ENCODE measurements at regions not wholly inside any gene's neighbourhood (a gene's known extent, or its start where the extent isn't known, plus 50 kb on each side); places are given as distances from the start of the nearest gene placed in this dataset.
"Not testable (repeated sequence)": the region's sequence is repeated elsewhere in the genome, so short reads cannot be mapped to it uniquely, and the experiment has no call there.

GRCh38 chr16:60217787-60218186, 1483.7 kb upstream of the GOT2 start:
- Histone ChIP-seq H3K27me3 (ENCODE audit: control insufficient read depth in 1 of 2, insufficient read depth in 2 of 2, low read length in 2 of 2) (no peaks in the 10 kb centered on the region), H3K9ac (ENCODE audit: low read depth in 1 of 2, low read length in 2 of 2) (no peak overlapping the region), H3K27ac (ENCODE audit: low read depth, low read length) (no peak overlapping the region), H3K36me3 (ENCODE audit: control insufficient read depth in 1 of 2, insufficient read depth in 2 of 2, low read length in 2 of 2) (no peaks in the 10 kb centered on the region), H3K4me3 (ENCODE audit: low read depth in 1 of 2, low read length in 2 of 2) (no peak overlapping the region), H3K4me1 (ENCODE audit: control insufficient read depth in 1 of 2, insufficient read depth in 2 of 2, low read length in 2 of 2) (no peaks in the 10 kb centered on the region), H3K9me3 (ENCODE audit: control insufficient read depth in 1 of 2, low read length in 2 of 2) (peaks cover 7 to 9% of the 10 kb centered on the region in 2 donors)

GRCh38 chr16:60214311-60214710, 1480.2 kb upstream of the GOT2 start:
- H3K9ac ChIP-seq (ENCODE audit: low read depth in 1 of 2, low read length in 2 of 2): no peak overlapping the region
- H3K36me3 ChIP-seq (ENCODE audit: control insufficient read depth in 1 of 2, insufficient read depth in 2 of 2, low read length in 2 of 2): no peaks in the 10 kb centered on the region
- no peaks in the 10 kb centered on the region for H3K4me1 ChIP-seq (ENCODE audit: control insufficient read depth in 1 of 2, insufficient read depth in 2 of 2, low read length in 2 of 2)
- H3K4me3 ChIP-seq (ENCODE audit: low read depth in 1 of 2, low read length in 2 of 2): no peak overlapping the region
- peaks cover 0 to 7% of the 10 kb centered on the region in 2 donors for H3K9me3 ChIP-seq (ENCODE audit: control insufficient read depth in 1 of 2, low read length in 2 of 2)
- no peaks in the 10 kb centered on the region for H3K27me3 ChIP-seq (ENCODE audit: control insufficient read depth in 1 of 2, insufficient read depth in 2 of 2, low read length in 2 of 2)
- H3K27ac ChIP-seq (ENCODE audit: low read depth, low read length): no peak overlapping the region

GRCh38 chr16:60206516-60206915, 1472.4 kb upstream of the GOT2 start:
- H3K36me3 ChIP-seq (ENCODE audit: control insufficient read depth in 1 of 2, insufficient read depth in 2 of 2, low read length in 2 of 2): no peaks in the 10 kb centered on the region
- no peak overlapping the region for H3K27ac ChIP-seq (ENCODE audit: low read depth, low read length)
- no peaks in the 10 kb centered on the region for H3K4me1 ChIP-seq (ENCODE audit: control insufficient read depth in 1 of 2, insufficient read depth in 2 of 2, low read length in 2 of 2)
- H3K9me3 ChIP-seq (ENCODE audit: control insufficient read depth in 1 of 2, low read length in 2 of 2): no peaks in the 10 kb centered on the region
- no peak overlapping the region for H3K9ac ChIP-seq (ENCODE audit: low read depth in 1 of 2, low read length in 2 of 2)
- H3K4me3 ChIP-seq (ENCODE audit: low read depth in 1 of 2, low read length in 2 of 2): no peak overlapping the region
- no peaks in the 10 kb centered on the region for H3K27me3 ChIP-seq (ENCODE audit: control insufficient read depth in 1 of 2, insufficient read depth in 2 of 2, low read length in 2 of 2)

- no peaks in the 10 kb centered on the region for H3K36me3 ChIP-seq (ENCODE audit: control insufficient read depth in 1 of 2, insufficient read depth in 2 of 2, low read length in 2 of 2)
- H3K27me3 ChIP-seq (ENCODE audit: control insufficient read depth in 1 of 2, insufficient read depth in 2 of 2, low read length in 2 of 2): no peaks in the 10 kb centered on the region
- H3K9me3 ChIP-seq (ENCODE audit: control insufficient read depth in 1 of 2, low read length in 2 of 2): peaks cover 0 to 4% of the 10 kb centered on the region in 2 donors
- no peak overlapping the region for H3K4me3 ChIP-seq (ENCODE audit: low read depth in 1 of 2, low read length in 2 of 2)
- H3K9ac ChIP-seq (ENCODE audit: low read depth in 1 of 2, low read length in 2 of 2): no peak overlapping the region
- no peaks in the 10 kb centered on the region for H3K4me1 ChIP-seq (ENCODE audit: control insufficient read depth in 1 of 2, insufficient read depth in 2 of 2, low read length in 2 of 2)
- no peak overlapping the region for H3K27ac ChIP-seq (ENCODE audit: low read depth, low read length)
These were observed 1470.1 kb upstream of the GOT2 start for GRCh38 chr16:60204181-60204580.

- Histone ChIP-seq H3K4me3 (ENCODE audit: low read depth in 1 of 2, low read length in 2 of 2) (no peak overlapping the region), H3K27me3 (ENCODE audit: control insufficient read depth in 1 of 2, insufficient read depth in 2 of 2, low read length in 2 of 2) (no peaks in the 10 kb centered on the region), H3K36me3 (ENCODE audit: control insufficient read depth in 1 of 2, insufficient read depth in 2 of 2, low read length in 2 of 2) (no peaks in the 10 kb centered on the region), H3K4me1 (ENCODE audit: control insufficient read depth in 1 of 2, insufficient read depth in 2 of 2, low read length in 2 of 2) (no peaks in the 10 kb centered on the region), H3K9ac (ENCODE audit: low read depth in 1 of 2, low read length in 2 of 2) (no peak overlapping the region), H3K27ac (ENCODE audit: low read depth, low read length) (no peak overlapping the region), H3K9me3 (ENCODE audit: control insufficient read depth in 1 of 2, low read length in 2 of 2) (peaks cover 2 to 9% of the 10 kb centered on the region in 2 donors)
These were observed 1469.5 kb upstream of the GOT2 start for GRCh38 chr16:60203525-60204124.

- not testable (repeated sequence) for H3K4me1 ChIP-seq (ENCODE audit: control insufficient read depth in 1 of 2, insufficient read depth in 2 of 2, low read length in 2 of 2); H3K4me3 ChIP-seq (ENCODE audit: low read depth in 1 of 2, low read length in 2 of 2); H3K27me3 ChIP-seq (ENCODE audit: control insufficient read depth in 1 of 2, insufficient read depth in 2 of 2, low read length in 2 of 2); H3K27ac ChIP-seq (ENCODE audit: low read depth, low read length); H3K9ac ChIP-seq (ENCODE audit: low read depth in 1 of 2, low read length in 2 of 2); H3K36me3 ChIP-seq (ENCODE audit: control insufficient read depth in 1 of 2, insufficient read depth in 2 of 2, low read length in 2 of 2)
- peaks cover 2 to 11% of the 10 kb centered on the region in 2 donors for H3K9me3 ChIP-seq (ENCODE audit: control insufficient read depth in 1 of 2, low read length in 2 of 2)
These were observed 1466.6 kb upstream of the GOT2 start for GRCh38 chr16:60200729-60201128.

GRCh38 chr16:60200161-60200560, 1466.0 kb upstream of the GOT2 start:
- no peaks in the 10 kb centered on the region for H3K27me3 ChIP-seq (ENCODE audit: control insufficient read depth in 1 of 2, insufficient read depth in 2 of 2, low read length in 2 of 2)
- H3K9me3 ChIP-seq (ENCODE audit: control insufficient read depth in 1 of 2, low read length in 2 of 2): peaks cover 2 to 11% of the 10 kb centered on the region in 2 donors
- no peaks in the 10 kb centered on the region for H3K4me1 ChIP-seq (ENCODE audit: control insufficient read depth in 1 of 2, insufficient read depth in 2 of 2, low read length in 2 of 2)
- no peak overlapping the region for H3K4me3 ChIP-seq (ENCODE audit: low read depth in 1 of 2, low read length in 2 of 2)
- H3K27ac ChIP-seq (ENCODE audit: low read depth, low read length): no peak overlapping the region
- no peaks in the 10 kb centered on the region for H3K36me3 ChIP-seq (ENCODE audit: control insufficient read depth in 1 of 2, insufficient read depth in 2 of 2, low read length in 2 of 2)
- no peak overlapping the region for H3K9ac ChIP-seq (ENCODE audit: low read depth in 1 of 2, low read length in 2 of 2)

- no peak overlapping the region for H3K9ac ChIP-seq (ENCODE audit: low read depth in 1 of 2, low read length in 2 of 2)
- no peaks in the 10 kb centered on the region for H3K27me3 ChIP-seq (ENCODE audit: control insufficient read depth in 1 of 2, insufficient read depth in 2 of 2, low read length in 2 of 2)
- H3K36me3 ChIP-seq (ENCODE audit: control insufficient read depth in 1 of 2, insufficient read depth in 2 of 2, low read length in 2 of 2): no peaks in the 10 kb centered on the region
- no peak overlapping the region for H3K27ac ChIP-seq (ENCODE audit: low read depth, low read length)
- no peak overlapping the region for H3K4me3 ChIP-seq (ENCODE audit: low read depth in 1 of 2, low read length in 2 of 2)
- no peaks in the 10 kb centered on the region for H3K4me1 ChIP-seq (ENCODE audit: control insufficient read depth in 1 of 2, insufficient read depth in 2 of 2, low read length in 2 of 2)
- H3K9me3 ChIP-seq (ENCODE audit: control insufficient read depth in 1 of 2, low read length in 2 of 2): peaks cover 2 to 11% of the 10 kb centered on the region in 2 donors
These were observed 1465.0 kb upstream of the GOT2 start for GRCh38 chr16:60199150-60199549.

GRCh38 chr16:60181536-60181935, 1447.4 kb upstream of the GOT2 start:
- no peaks in the 10 kb centered on the region for H3K27me3 ChIP-seq (ENCODE audit: control insufficient read depth in 1 of 2, insufficient read depth in 2 of 2, low read length in 2 of 2)
- H3K36me3 ChIP-seq (ENCODE audit: control insufficient read depth in 1 of 2, insufficient read depth in 2 of 2, low read length in 2 of 2): no peaks in the 10 kb centered on the region
- H3K9ac ChIP-seq (ENCODE audit: low read depth in 1 of 2, low read length in 2 of 2): no peak overlapping the region
- H3K9me3 ChIP-seq (ENCODE audit: control insufficient read depth in 1 of 2, low read length in 2 of 2): peaks cover 4 to 8% of the 10 kb centered on the region in 2 donors
- no peaks in the 10 kb centered on the region for H3K4me1 ChIP-seq (ENCODE audit: control insufficient read depth in 1 of 2, insufficient read depth in 2 of 2, low read length in 2 of 2)
- H3K27ac ChIP-seq (ENCODE audit: low read depth, low read length): no peak overlapping the region
- no peak overlapping the region for H3K4me3 ChIP-seq (ENCODE audit: low read depth in 1 of 2, low read length in 2 of 2)

GRCh38 chr16:60180609-60181008, 1446.5 kb upstream of the GOT2 start:
- no peaks in the 10 kb centered on the region for H3K4me1 ChIP-seq (ENCODE audit: control insufficient read depth in 1 of 2, insufficient read depth in 2 of 2, low read length in 2 of 2)
- H3K27ac ChIP-seq (ENCODE audit: low read depth, low read length): no peak overlapping the region
- H3K9me3 ChIP-seq (ENCODE audit: control insufficient read depth in 1 of 2, low read length in 2 of 2): peaks cover 4 to 5% of the 10 kb centered on the region in 2 donors
- no peak overlapping the region for H3K9ac ChIP-seq (ENCODE audit: low read depth in 1 of 2, low read length in 2 of 2)
- no peaks in the 10 kb centered on the region for H3K27me3 ChIP-seq (ENCODE audit: control insufficient read depth in 1 of 2, insufficient read depth in 2 of 2, low read length in 2 of 2)
- H3K4me3 ChIP-seq (ENCODE audit: low read depth in 1 of 2, low read length in 2 of 2): no peak overlapping the region
- no peaks in the 10 kb centered on the region for H3K36me3 ChIP-seq (ENCODE audit: control insufficient read depth in 1 of 2, insufficient read depth in 2 of 2, low read length in 2 of 2)

GRCh38 chr16:60170196-60170595, 1436.1 kb upstream of the GOT2 start:
- H3K4me3 ChIP-seq (ENCODE audit: low read depth in 1 of 2, low read length in 2 of 2): no peak overlapping the region
- no peaks in the 10 kb centered on the region for H3K36me3 ChIP-seq (ENCODE audit: control insufficient read depth in 1 of 2, insufficient read depth in 2 of 2, low read length in 2 of 2)
- no peak overlapping the region for H3K9ac ChIP-seq (ENCODE audit: low read depth in 1 of 2, low read length in 2 of 2)
- peaks cover 0 to 3% of the 10 kb centered on the region in 2 donors for H3K9me3 ChIP-seq (ENCODE audit: control insufficient read depth in 1 of 2, low read length in 2 of 2)
- H3K4me1 ChIP-seq (ENCODE audit: control insufficient read depth in 1 of 2, insufficient read depth in 2 of 2, low read length in 2 of 2): no peaks in the 10 kb centered on the region
- H3K27ac ChIP-seq (ENCODE audit: low read depth, low read length): no peak overlapping the region
- H3K27me3 ChIP-seq (ENCODE audit: control insufficient read depth in 1 of 2, insufficient read depth in 2 of 2, low read length in 2 of 2): no peaks in the 10 kb centered on the region

All from duodenal mucosa (tissue), 2 donors.